ENCODE measurements at regions not wholly inside any gene's neighbourhood (a gene's known extent, or its start where the extent isn't known, plus 50 kb on each side); places are given as distances from the start of the nearest gene placed in this dataset.
A peak's percentile ranks its signal among the peaks of the same experiment; 100 is the strongest.

DNA sequence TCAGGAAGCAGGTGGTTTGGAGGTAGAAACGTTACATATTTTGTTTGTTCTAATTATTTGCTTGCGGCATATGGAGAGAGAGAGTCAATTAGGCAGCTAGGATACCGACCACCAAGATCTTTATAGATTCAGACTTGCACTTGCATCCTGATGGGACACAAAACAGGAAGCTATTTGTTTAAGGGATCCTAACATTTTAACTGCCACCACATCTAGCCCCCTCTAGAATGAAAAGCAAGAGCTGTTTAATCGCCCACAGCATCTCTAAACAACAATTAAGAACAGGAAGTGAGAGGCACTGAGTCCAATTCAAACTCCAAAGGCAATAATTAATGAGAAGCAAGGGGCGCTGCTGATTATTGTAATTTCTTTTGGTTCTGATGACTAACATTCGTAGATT is 182.0 kb upstream of the LINC00305 start:
- no peak for DNase-seq (ENCODE audit: low spot score)

DNA sequence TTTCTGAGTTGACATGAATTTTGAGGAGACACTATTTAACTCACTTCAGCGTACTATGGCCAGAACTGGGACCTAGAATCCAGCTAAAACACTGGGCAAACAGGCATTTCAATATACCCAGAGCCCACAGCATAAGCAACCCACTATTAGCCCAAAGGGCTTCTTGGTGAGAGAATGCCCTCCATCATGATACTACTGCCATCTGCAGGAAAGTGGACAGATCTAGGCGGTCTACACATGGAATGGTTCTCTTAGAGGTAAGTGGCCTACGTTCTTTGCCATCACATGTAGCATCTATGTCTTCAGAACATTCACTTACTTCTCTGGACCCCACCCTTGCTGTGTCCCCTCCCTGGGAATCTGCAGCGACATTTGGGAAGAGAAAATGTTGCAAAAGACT is 181.3 kb upstream of the LINC00305 start:
- no peak for DNase-seq (ENCODE audit: low spot score)

DNA sequence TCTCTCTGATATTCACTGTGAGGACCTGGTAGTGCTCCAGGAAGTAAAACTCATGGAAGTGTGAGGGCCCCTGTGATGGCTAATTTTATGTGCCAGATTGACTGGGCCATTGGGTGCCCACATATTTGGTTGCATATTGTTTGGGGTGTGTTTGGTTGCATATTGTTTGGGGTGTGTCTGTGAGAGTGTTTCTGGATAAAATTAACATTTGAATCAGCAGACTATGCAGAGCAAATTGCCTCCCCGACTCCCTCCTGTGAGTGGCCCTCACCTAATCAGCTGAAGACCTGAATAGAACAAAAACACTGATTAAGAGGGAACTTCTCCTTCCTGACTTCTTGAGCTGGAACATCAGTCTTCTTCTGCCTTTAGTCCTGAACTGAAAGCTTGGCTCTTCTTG is 173.3 kb upstream of the LINC00305 start:
- no peak for DNase-seq (ENCODE audit: low spot score)

DNA sequence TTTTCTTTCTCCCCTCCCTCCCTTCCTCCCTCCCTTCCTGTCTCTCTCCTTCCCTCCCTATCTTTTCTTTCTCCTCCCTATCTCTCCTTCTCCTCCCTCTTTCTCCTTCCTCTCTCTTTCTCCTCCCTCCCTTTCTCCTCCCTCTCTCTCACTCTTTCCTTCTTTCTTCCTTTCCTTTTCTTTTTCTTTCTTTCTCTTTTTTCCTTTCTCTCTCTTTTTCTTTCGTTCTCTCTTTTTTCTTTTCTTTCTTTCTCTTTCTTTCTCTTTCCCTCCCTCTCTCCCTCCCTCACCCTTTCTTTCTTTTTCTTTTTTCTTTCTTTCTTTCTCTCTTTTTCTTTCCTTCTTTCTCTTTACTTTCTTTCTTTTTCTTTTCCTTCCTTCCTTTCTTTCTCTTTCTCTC is 169.7 kb upstream of the LINC00305 start:
- DNase-seq (ENCODE audit: low spot score): no peak

DNA sequence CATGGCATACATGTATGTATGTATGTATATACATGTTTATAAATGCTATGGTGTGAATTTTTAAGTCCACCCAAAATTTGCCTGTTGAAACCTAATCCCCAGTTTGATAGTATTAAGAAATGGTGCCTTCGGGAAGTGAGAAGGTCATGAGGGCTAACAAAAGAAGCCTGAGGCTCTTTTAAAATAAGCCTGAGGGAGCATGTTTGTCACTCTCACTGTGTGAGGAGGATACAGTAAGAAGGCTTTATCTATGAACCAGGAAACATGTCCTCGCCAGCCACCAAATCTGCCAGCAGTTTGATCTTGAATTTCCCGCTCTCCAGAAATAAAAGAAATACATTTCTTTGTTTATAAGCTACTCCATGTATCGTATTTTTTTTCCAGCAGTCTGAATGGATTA is 163.0 kb upstream of the LINC00305 start:
- DNase-seq (ENCODE audit: low spot score): no peak

DNA sequence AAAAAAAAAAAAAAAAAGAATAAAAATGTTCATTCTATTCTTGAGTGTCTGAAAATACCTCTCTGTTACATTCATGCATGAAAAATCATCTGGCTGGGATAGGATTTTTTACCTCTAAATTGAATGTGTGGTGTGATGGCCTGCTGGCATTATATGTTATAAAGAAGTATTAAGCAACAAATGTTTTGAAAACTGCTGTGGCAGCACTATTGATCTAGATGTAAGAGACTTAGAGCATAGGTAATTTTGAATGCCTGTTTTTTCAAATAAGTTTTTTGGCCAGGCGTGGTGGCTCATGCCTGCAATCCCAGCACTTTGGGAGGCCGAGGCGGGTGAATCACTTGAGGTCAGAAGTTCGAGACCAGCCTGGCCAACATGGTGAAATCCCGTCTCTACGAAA is 147.0 kb upstream of the LINC00305 start:
- DNase-seq (ENCODE audit: low spot score): no peak

DNA sequence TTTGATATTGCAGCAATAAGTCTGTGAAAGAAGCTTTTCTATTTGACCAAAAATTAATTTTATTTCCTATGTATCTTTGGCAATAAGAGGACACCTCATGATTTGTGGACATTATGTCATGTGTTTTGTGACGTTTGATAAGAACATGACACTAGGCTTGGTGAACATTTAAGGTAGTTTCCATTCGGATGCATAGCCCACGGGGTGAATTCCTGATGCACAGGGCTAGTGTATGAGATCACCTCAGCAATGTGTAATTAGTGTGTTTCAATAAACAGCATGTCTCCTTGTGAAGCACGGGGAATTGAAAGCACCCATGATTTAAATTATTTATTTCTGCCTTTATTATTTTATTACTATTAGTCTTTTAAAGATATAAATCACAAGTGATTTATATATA is 146.1 kb upstream of the LINC00305 start:
- DNase-seq (ENCODE audit: low spot score): no peak

DNA sequence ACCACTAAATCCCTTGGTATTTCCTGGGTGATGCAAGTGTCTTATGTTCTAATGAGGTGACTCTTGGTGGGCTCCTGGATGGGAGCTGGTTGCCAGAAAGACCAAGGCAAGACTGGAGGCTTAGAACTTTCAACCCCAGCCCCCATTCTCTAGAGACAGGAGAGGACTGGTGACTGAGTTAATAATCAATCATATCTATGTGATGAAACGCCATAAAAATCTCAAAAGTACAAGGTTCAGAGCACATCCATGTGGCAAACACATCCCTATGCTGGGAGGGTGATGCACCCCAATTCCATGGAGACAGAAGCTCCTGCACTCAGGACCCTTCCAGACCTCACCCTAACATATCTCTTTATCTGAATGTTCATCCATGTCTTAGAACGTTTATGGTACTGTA is 139.5 kb upstream of the LINC00305 start:
- no peak for DNase-seq (ENCODE audit: low spot score)

DNA sequence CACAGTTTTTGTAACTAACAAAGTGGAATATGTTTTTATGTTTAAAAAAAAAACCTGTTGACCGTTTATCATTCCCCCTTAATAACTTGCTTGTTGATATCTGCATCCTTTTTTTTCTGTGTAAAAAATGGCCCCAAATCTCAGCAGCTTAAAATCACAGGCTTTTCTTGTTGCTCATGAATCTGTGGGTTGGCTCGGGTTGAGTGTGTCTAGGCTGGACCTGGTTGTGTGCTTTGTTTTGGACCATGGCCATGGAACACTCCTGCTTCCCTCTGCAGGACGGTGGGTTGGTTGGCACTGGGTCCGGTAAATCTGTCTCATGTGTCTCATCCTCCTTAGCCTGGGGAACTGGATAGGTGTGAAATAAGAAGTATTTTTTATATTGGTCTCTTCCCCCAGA is 139.0 kb upstream of the LINC00305 start:
- DNase-seq (ENCODE audit: low spot score): no peak

DNA sequence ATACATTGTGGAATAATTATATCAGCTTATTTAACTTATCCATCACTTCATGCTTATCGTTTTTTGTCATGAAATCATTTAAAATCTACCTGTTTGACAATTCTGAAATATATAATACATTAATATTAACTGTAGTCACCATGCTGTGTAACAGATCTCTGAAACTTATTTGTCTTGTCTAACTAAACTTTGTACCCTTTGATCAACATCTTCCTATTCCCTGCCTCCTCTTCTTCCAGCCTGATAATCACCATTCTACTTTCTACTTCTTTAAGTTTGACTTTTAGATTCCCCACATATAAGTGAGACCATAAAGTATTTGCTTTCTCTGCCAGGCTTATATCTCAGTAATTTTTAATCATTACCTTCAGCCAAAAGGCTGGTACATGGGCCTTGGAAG is 134.2 kb upstream of the LINC00305 start:
- no peak for DNase-seq (ENCODE audit: low spot score)

DNA sequence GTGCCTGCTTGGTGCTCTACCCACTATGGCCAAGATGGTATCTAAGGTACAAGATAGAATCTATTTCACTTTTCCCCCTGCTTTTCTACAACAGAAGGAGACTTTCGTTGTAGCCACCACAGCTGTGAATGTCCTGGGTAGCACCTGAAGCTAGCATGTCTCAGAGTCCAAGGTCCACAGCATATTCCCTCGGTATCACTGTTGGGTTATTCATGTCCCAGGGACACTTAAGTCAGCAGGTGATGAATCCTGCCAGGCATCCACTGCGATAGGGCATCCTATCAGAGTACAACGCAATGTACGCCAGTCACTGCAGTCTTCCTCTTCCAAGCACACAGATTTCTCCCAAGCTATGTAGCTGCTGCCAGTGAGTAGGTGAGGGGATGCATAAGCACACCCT is 129.1 kb upstream of the LINC00305 start:
- no peak for DNase-seq (ENCODE audit: low spot score)

DNA sequence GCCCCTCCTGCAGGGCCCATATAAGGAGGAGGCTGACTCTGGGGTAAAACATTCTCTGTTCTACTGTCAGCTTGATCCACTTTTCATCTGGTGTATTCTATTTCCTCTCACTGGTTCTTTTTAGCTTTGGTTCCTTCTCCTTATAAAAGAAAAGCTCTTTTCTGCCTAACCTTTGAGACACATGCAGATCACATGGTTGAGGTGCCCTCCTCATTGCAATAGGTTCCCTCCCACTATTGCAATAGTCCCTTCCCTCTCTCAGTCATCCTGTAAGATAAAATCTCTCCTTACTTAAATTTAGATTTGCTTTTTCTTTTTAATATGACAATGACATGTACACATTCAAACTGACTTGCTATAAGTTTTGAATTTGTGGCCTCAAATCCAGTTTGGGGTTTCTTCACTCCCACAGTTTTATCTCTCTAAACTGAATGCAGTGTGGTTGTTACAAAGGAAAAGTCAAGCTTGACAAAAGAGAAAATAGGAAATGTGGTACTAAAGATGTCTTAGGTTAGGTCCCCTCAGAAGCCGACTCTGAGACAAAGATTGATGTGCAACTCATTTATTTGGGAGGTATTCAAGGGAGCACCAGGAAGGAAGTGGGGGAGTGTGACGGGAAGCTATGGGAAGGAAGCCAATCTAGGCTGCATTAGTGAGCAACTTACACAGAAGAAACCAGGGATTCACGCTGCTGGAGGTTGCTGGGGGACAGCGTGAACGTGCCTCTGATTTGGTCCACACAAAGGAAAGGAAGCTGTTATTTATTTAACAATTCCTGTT is 127.6 kb upstream of the LINC00305 start:
- DNase-seq (ENCODE audit: low spot score): peak; percentile 3

DNA sequence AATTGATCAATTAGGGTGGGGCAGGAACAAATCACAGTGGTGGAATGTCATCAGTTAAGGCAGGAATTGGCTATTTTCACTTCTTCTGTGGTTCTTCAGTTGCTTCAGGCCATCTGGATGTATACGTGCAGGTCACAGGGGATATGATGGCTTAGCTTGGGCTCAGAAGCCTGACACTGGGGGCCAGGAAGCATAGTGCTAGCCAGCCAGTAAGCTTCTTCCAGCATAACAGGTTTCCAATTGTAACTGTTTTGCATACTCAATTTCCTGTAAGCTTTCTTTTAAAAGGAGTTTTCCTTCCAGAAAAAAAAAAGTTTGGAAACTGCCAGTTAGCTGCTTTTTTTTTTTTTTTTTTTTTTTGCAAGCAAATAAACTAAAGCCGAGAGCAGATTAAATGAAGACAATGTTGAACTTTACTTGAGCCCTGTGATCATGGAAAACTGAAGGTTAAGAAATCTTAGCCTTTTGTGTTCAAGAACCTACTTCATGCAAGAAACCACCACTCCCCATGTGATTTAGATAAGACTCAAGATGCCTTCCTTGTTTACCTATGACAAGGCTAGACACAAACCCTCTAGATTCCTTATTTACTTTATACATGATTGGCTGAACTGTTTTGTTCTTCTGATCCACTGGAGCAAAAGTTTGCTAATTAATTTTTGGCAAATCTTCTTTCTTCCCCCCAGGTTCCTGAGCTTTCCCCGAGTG is 126.9 kb upstream of the LINC00305 start:
- DNase-seq (ENCODE audit: low spot score): no peak

DNA sequence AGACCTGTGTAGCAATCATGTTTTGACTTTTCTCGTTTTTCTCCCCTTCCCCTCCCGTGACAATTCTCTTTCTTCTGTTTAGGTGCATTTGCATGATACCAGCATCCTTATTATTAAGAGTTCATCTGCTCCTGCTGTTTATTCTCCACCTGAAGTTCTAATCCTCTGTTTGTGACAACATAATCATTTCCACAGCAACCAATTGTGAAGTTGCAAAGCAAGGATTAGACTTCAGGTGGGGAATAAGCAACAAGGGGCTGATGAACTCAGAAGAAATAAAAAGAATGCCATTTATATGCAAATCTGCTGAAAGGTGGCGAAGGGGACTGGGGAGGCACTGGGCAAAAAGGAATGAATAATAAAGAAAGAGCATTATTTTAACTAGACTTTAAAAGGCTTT is 124.8 kb upstream of the LINC00305 start:
- no peak for DNase-seq (ENCODE audit: low spot score)

DNA sequence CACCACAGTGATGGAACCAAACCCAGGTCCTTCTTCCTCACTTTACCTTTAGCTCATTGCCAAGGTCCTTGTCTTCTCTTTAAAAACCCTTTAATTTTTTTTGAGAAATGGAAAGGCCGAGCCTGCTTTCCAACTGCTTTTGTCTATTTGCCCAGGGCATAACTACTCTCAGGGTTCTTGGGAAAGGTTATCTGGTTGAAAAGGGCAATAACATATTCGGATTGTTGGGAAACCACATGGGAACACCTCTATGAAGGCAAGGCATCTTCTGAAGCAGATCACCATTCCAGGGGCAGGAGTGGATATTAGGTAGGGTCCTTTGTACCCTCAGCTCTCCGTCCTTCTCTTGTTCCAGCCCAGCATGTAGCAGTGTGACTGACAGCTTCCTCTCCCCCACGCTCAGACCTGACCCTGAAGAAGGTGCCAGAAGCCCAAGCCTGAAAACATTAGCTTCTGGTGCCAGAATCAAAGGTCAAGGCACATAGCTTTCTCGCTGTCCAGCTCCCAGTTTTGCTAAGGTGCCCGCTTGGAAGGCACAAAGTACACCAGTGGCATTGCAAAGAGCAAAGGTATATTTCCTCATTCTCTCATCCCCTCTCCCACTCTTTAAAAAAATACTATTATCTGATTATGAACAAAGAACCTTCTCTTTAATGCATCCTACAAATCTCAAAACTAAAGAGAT is 123.2 kb upstream of the LINC00305 start:
- DNase-seq (ENCODE audit: low spot score): no peak

DNA sequence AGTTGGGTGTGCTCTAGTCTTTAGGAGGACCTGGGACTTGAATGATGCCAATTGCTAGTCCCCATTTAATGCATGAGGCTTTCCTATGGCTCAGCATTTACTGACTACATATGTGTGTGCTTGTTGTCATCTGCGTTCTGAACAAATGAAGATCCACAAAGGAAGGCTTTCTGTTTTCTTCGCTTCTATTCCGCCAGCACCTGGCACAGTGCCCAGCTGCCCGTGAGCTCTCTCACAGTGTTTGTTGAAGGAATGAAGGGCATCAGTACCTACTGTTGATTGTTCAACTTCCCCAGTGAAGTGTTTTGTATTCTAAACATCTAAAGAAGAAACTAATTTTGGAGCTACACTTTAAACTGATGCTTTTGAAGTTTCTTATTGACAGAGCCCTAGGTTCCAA is 122.4 kb upstream of the LINC00305 start:
- no peak for DNase-seq (ENCODE audit: low spot score)

DNA sequence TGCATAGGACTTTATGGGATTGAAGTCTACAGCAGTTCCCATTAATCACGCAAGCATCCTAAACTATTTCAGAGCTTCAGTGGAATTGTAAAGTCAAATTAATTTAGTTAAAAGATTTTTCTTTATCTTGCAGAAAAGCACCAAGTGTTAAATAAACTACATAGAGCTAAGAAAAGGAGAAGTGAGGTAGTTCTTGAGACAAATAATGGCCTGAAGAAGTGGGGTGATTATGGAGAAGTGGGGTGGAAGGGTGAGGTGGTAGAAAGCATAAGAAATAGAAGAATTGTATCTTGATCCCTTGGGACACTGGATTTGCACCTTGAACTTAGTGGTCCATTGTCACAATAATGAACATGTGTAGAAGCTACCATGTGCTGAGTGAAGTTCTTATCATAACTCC is 121.7 kb upstream of the LINC00305 start:
- no peak for DNase-seq (ENCODE audit: low spot score)

DNA sequence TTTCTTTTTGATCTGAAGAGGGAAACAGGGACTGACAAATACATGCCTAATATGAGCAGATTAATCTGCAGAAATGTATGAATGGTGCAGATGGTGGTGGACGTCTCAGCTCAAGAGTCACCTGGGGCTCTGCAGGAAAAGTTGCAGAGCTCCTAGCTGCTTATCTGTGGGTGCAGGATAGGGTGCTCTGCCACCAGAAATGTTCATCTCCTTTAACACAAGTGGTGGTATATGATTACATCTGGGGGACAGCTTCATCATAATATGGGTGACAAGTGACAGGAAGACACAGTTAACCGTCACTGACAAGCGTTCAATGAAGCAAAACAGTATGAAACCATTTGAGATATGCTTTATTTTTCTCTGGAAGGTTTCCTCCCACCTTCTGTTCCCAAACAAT is 121.2 kb upstream of the LINC00305 start:
- DNase-seq (ENCODE audit: low spot score): no peak

DNA sequence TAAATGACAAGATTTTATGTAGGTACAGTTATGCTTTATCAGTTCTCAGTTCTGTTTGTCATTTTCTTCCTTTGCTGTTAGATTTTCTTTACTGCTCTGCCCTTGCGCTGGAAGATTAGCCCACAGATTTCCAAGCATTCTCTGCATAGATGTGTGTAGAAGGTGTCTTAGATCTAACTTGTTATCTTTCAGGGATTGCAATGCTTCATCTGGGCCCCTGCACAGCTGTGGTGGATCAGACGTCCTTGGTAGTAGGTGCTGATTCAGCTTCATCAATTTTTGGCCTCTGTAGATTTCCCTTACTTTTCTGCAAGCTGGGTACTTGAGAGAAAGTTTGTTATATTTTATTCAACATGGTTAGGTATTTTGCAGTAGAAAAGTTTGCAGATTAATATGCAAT is 115.3 kb upstream of the LINC00305 start:
- no peak for DNase-seq (ENCODE audit: low spot score)

DNA sequence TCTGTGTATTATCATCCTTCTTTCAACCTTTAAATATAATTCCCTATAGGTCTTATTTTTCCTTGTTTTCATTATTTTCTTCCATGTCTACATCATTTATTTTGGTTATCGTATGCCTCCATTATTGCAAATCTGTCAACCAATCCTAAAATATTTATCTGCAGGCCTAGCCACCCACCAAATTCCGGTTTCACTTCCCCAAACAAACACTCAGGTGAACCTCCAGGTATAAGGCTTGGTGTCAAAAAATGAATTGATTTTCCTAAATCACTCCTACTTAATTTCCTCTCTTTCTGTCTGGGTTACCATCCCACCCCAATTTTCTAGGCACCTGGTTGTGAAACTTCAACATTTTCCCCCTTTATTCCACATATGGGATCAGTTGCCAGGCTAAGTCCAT is 111.9 kb upstream of the LINC00305 start:
- DNase-seq (ENCODE audit: low spot score): no peak

DNA sequence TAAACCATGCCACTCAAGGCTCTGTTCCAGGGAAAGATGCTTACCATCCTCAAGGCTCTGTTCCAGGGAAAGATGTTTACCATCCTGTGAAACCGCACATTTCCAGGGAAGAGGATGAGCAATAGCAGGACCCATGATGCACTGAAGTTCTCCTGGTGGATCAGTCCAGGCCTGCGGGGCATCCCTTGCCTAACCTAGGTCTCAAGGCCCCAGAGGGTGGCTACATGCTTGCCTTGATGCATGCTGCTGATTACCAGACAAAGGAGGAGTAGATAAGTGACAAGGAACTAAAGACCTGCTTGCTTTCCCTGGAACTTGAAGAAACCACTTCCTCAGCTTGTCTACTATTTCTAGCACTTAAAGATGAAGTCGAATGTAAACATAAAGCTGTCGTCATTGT is 111.0 kb upstream of the LINC00305 start:
- DNase-seq (ENCODE audit: low spot score): no peak

DNA sequence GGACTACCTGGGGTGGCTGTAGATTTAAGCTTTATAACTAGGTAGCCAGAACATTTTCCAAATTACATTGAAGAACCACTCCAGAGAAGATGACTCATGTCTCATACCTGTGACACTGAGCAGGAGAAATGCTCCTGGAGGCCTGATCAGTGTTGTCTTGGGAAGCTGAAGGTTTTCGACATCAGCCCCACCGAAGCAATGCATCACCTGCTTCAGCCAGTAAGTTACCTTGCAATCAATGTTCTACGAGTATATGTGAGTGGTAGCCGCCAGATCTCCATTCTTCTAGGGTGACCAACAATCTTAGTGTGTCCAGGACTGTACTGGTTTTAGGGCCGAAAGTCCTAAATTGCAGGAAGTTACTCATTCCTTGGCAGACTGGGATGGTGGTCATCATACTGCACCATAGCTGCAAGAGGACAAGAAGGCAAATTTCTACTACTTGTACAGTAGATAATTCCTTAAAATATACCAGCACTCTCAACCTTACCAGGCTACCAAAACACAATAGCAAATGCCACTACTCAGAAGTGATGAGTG is 109.3 kb upstream of the LINC00305 start:
- DNase-seq (ENCODE audit: low spot score): no peak
